Liver (tissue), 8 donors: ENCODE measurements at regions not wholly inside any gene's neighbourhood (a gene's known extent, or its start where the extent isn't known, plus 50 kb on each side); places are given as distances from the start of the nearest gene placed in this dataset.

Experiments used
- DNase-seq: peaks from one replicate; pipeline ENCODE4 v3.0.0-alpha.2; 2017; ENCODE audit warnings: low spot score
- H3K27ac ChIP-seq, 2 donors: one replicate each; pipeline ENCODE4 v1.7.0; 2013; ENCODE audit warnings: inconsistent platforms in 2 of 2, low read length in 2 of 2, control low read depth in 1 of 2, low read depth in 1 of 2, mild to moderate bottlenecking in 1 of 2
- H3K27me3 ChIP-seq, 4 donors: one replicate each; pipeline versions ENCODE4 v1.6.1 to v1.7.0; 2013; ENCODE audit warnings: low read length in 3 of 4, inconsistent platforms in 1 of 4, mild to moderate bottlenecking in 1 of 4, moderate library complexity in 1 of 4; ENCODE audit not compliant: control insufficient read depth in 4 of 4, insufficient read depth in 4 of 4
- H3K36me3 ChIP-seq, 4 donors: one replicate each; pipeline versions ENCODE4 v1.6.1 to v1.7.0; 2013; ENCODE audit warnings: low read length in 3 of 4, mild to moderate bottlenecking in 3 of 4, low read depth in 1 of 4, moderate library complexity in 1 of 4; ENCODE audit not compliant: control insufficient read depth in 4 of 4, insufficient read depth in 3 of 4
- H3K4me1 ChIP-seq, 4 donors: one replicate each; pipeline versions ENCODE4 v1.6.1 to v1.7.0; 2013; ENCODE audit warnings: low read length in 3 of 4, mild to moderate bottlenecking in 3 of 4, moderate library complexity in 1 of 4; ENCODE audit not compliant: control insufficient read depth in 4 of 4, insufficient read depth in 4 of 4
- H3K4me3 ChIP-seq, 3 donors: one replicate each; pipeline versions ENCODE4 v1.6.1 to v1.7.0; 2013; ENCODE audit warnings: low read length in 3 of 3, control low read depth in 1 of 3, low read depth in 1 of 3, mild to moderate bottlenecking in 1 of 3
- H3K9ac ChIP-seq, 2 donors: one replicate each; pipeline ENCODE4 v1.7.0; 2013; ENCODE audit warnings: low read length in 2 of 2, mild to moderate bottlenecking in 2 of 2, moderate library complexity in 2 of 2, control low read depth in 1 of 2, low read depth in 1 of 2
- H3K9me3 ChIP-seq, 4 donors: one replicate each; pipeline versions ENCODE4 v1.6.1 to v1.7.0; 2013; ENCODE audit warnings: low read length in 3 of 4; ENCODE audit not compliant: control insufficient read depth in 4 of 4
- EGR1 ChIP-seq, 2 donors: IDR thresholded peaks; 2 replicates each; pipeline ENCODE4 v1.6.1; 2016 to 2018; ENCODE audit warnings: antibody characterized with exemption in 2 of 2, low read depth in 2 of 2
- FOXA1 ChIP-seq: IDR thresholded peaks from 2 replicates; pipeline ENCODE4 v1.6.1; 2016; ENCODE audit warnings: antibody characterized with exemption
- FOXA2 ChIP-seq: IDR thresholded peaks from 2 replicates; pipeline ENCODE4 v1.6.1; 2016; ENCODE audit warnings: antibody characterized with exemption
- GABPA ChIP-seq, 2 donors: IDR thresholded peaks in 1 of 2; conservative IDR thresholded peaks in 1 of 2; 2 replicates each; pipeline ENCODE4 v1.6.1; 2016; ENCODE audit warnings: antibody characterized with exemption in 2 of 2, mild to moderate bottlenecking in 1 of 2, moderate library complexity in 1 of 2
- HNF4A ChIP-seq, 2 donors: conservative IDR thresholded peaks; 2 replicates each; pipeline ENCODE4 v1.6.1; 2016; ENCODE audit warnings: antibody characterized with exemption in 2 of 2, mild to moderate bottlenecking in 2 of 2
- HNF4G ChIP-seq: IDR thresholded peaks from 2 replicates; pipeline ENCODE4 v1.6.1; 2016; ENCODE audit warnings: antibody characterized with exemption
- JUND ChIP-seq, 2 donors: IDR thresholded peaks; 2 replicates each; pipeline ENCODE4 v1.6.1; 2016; ENCODE audit warnings: antibody characterized with exemption in 2 of 2
- NR2F2 ChIP-seq: IDR thresholded peaks from 2 replicates; pipeline ENCODE4 v1.6.1; 2016; ENCODE audit warnings: antibody characterized with exemption
- RAD21 ChIP-seq, 2 donors: IDR thresholded peaks; 2 replicates each; pipeline ENCODE4 v1.6.1; 2016; ENCODE audit warnings: antibody characterized with exemption in 2 of 2, mild to moderate bottlenecking in 2 of 2
- RXRA ChIP-seq, 2 donors: IDR thresholded peaks; 2 replicates each; pipeline ENCODE4 v1.6.1; 2017 to 2018; ENCODE audit warnings: antibody characterized with exemption in 2 of 2, mild to moderate bottlenecking in 1 of 2
- SP1 ChIP-seq: IDR thresholded peaks from 2 replicates; pipeline ENCODE4 v1.6.1; 2018; ENCODE audit warnings: antibody characterized with exemption, mild to moderate bottlenecking
- TAF1 ChIP-seq: conservative IDR thresholded peaks from 2 replicates; pipeline ENCODE4 v1.6.1; 2016; ENCODE audit warnings: antibody characterized with exemption, mild to moderate bottlenecking
- YY1 ChIP-seq: IDR thresholded peaks from 2 replicates; pipeline ENCODE4 v1.6.1; 2016; ENCODE audit warnings: antibody characterized with exemption, mild to moderate bottlenecking
- WGBS: extraction: QIAGEN DNeasy Blood & Tissue Kit; methylation state at CpG from one replicate; pipeline ENCODE4 v1.1.7; 2013; 5-methylcytosine and 5-hydroxymethylcytosine counted together
- TF ChIP-seq, protein P1 (sequence below): IDR thresholded peaks from 2 replicates; pipeline ENCODE4 v1.6.1; 2016; ENCODE audit warnings: antibody characterized with exemption
- TF ChIP-seq, protein P2 (sequence below): IDR thresholded peaks from 2 replicates; pipeline ENCODE4 v1.6.1; 2016; ENCODE audit warnings: antibody characterized with exemption
- TF ChIP-seq, protein P3 (sequence below): IDR thresholded peaks from 2 replicates; pipeline ENCODE4 v1.6.1; 2016; ENCODE audit warnings: antibody characterized with exemption, mild to moderate bottlenecking
- TF ChIP-seq, protein P4 (sequence below): fragments of 150-350 bp; IDR thresholded peaks from 2 replicates; pipeline ENCODE4 v1.5.1; 2017; ENCODE audit warnings: improper control_type of control experiment, low read depth, low read length; ENCODE audit not compliant: missing input control
- TF ChIP-seq, protein P5 (sequence below): IDR thresholded peaks from 2 replicates; pipeline ENCODE4 v1.6.1; 2016; ENCODE audit warnings: antibody characterized with exemption
- donor health status: healthy.
- donor health status: healthy.
- donor health status: healthy.
- donor health status: healthy.
- donor health status: healthy.

DNA sequence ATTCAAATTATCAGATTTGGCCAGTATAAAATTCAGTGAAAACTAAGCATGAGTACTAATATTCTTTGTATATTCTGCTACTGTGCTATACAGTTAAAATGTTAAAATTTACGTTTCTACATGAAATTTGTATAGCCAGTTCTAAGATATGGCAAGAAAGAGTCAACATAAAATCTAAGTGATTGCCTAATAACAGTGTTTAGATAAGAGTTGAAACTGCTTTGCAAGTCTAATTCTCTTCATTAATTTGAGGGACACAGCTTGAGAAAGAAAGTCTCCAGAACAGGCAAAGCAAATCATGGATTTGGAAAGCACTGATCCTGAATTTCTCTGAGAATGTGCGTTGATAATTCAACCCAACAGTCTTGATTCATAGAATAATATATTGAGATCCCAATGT lies 630.9 kb upstream of the USP24 start:
- no peaks in the 10 kb centered on the region for H3K9me3 ChIP-seq
- WGBS = 69% methylated on average over 2 of the region's 2 CpGs
- TF ChIP-seq YY1 (no peak), HNF4G (no peak), FOXA1 (no peak), EGR1 (IDR thresholded peaks at IDR 0.05; ENCODE audit: low read depth in 2 of 2) (no peak), TAF1 (no peak), GABPA (IDR thresholded peaks at IDR 0.05 in 1 of 2, conservative IDR thresholded peaks at IDR 0.05 in 1 of 2) (no peak), FOXA2 (no peak), SP1 (no peak)
- TF ChIP-seq, protein P1, sequence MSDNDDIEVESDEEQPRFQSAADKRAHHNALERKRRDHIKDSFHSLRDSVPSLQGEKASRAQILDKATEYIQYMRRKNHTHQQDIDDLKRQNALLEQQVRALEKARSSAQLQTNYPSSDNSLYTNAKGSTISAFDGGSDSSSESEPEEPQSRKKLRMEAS = no peak
- TF ChIP-seq, protein P2, sequence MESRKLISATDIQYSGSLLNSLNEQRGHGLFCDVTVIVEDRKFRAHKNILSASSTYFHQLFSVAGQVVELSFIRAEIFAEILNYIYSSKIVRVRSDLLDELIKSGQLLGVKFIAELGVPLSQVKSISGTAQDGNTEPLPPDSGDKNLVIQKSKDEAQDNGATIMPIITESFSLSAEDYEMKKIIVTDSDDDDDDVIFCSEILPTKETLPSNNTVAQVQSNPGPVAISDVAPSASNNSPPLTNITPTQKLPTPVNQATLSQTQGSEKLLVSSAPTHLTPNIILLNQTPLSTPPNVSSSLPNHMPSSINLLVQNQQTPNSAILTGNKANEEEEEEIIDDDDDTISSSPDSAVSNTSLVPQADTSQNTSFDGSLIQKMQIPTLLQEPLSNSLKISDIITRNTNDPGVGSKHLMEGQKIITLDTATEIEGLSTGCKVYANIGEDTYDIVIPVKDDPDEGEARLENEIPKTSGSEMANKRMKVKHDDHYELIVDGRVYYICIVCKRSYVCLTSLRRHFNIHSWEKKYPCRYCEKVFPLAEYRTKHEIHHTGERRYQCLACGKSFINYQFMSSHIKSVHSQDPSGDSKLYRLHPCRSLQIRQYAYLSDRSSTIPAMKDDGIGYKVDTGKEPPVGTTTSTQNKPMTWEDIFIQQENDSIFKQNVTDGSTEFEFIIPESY = no peak
- DNase-seq = no peak
- no peaks in the 10 kb centered on the region for H3K27me3 ChIP-seq
- H3K27ac ChIP-seq = no peak overlapping the region
- no peak overlapping the region for H3K4me3 ChIP-seq
- H3K9ac ChIP-seq = no peak overlapping the region
- H3K4me1 ChIP-seq = no peaks in the 10 kb centered on the region
- no peaks in the 10 kb centered on the region for H3K36me3 ChIP-seq

DNA sequence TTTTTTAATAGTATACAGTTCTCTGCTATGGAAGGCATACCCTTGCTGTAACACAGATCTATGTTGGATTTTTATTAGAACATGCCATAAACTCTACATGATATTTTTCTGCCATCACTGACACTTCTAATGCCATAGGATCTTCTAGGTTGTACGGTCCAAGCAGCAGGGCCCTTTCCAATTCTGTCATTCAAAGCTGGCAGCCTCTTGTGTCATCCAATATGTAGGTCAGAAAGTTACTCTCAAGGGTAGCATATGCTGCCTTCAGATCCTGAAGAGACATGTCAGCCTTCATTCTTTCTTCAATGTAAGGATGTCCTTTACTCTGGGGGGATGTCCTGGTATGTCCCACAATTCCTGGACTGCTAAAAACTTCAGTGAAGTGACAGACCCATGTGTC lies 629.2 kb upstream of the USP24 start:
- Histone ChIP-seq H3K27me3 (no peaks in the 10 kb centered on the region), H3K9me3 (no peaks in the 10 kb centered on the region), H3K27ac (no peak overlapping the region), H3K4me1 (no peaks in the 10 kb centered on the region), H3K4me3 (no peak overlapping the region), H3K36me3 (no peaks in the 10 kb centered on the region), H3K9ac (no peak overlapping the region)
- TF ChIP-seq FOXA1 (no peak), HNF4A (conservative IDR thresholded peaks at IDR 0.05) (no peak), GABPA (IDR thresholded peaks at IDR 0.05 in 1 of 2, conservative IDR thresholded peaks at IDR 0.05 in 1 of 2) (no peak), YY1 (no peak), TAF1 (no peak), FOXA2 (no peak), JUND (IDR thresholded peaks at IDR 0.05) (no peak), EGR1 (IDR thresholded peaks at IDR 0.05; ENCODE audit: low read depth in 2 of 2) (no peak), NR2F2 (no peak), RXRA (IDR thresholded peaks at IDR 0.05) (no peak), RAD21 (IDR thresholded peaks at IDR 0.05) (no peak), HNF4G (no peak)
- TF ChIP-seq, protein P3, sequence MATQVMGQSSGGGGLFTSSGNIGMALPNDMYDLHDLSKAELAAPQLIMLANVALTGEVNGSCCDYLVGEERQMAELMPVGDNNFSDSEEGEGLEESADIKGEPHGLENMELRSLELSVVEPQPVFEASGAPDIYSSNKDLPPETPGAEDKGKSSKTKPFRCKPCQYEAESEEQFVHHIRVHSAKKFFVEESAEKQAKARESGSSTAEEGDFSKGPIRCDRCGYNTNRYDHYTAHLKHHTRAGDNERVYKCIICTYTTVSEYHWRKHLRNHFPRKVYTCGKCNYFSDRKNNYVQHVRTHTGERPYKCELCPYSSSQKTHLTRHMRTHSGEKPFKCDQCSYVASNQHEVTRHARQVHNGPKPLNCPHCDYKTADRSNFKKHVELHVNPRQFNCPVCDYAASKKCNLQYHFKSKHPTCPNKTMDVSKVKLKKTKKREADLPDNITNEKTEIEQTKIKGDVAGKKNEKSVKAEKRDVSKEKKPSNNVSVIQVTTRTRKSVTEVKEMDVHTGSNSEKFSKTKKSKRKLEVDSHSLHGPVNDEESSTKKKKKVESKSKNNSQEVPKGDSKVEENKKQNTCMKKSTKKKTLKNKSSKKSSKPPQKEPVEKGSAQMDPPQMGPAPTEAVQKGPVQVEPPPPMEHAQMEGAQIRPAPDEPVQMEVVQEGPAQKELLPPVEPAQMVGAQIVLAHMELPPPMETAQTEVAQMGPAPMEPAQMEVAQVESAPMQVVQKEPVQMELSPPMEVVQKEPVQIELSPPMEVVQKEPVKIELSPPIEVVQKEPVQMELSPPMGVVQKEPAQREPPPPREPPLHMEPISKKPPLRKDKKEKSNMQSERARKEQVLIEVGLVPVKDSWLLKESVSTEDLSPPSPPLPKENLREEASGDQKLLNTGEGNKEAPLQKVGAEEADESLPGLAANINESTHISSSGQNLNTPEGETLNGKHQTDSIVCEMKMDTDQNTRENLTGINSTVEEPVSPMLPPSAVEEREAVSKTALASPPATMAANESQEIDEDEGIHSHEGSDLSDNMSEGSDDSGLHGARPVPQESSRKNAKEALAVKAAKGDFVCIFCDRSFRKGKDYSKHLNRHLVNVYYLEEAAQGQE = no peak
- TF ChIP-seq, protein P2 = no peak
- TF ChIP-seq, protein P4, sequence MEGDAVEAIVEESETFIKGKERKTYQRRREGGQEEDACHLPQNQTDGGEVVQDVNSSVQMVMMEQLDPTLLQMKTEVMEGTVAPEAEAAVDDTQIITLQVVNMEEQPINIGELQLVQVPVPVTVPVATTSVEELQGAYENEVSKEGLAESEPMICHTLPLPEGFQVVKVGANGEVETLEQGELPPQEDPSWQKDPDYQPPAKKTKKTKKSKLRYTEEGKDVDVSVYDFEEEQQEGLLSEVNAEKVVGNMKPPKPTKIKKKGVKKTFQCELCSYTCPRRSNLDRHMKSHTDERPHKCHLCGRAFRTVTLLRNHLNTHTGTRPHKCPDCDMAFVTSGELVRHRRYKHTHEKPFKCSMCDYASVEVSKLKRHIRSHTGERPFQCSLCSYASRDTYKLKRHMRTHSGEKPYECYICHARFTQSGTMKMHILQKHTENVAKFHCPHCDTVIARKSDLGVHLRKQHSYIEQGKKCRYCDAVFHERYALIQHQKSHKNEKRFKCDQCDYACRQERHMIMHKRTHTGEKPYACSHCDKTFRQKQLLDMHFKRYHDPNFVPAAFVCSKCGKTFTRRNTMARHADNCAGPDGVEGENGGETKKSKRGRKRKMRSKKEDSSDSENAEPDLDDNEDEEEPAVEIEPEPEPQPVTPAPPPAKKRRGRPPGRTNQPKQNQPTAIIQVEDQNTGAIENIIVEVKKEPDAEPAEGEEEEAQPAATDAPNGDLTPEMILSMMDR = no peak
- TF ChIP-seq, protein P5, sequence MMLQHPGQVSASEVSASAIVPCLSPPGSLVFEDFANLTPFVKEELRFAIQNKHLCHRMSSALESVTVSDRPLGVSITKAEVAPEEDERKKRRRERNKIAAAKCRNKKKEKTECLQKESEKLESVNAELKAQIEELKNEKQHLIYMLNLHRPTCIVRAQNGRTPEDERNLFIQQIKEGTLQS = no peak
- WGBS = 90% methylated on average over 1 of the region's 1 CpG
- DNase-seq = no peak
